NB4 (cell line): ENCODE measurements at regions not wholly inside any gene's neighbourhood (a gene's known extent, or its start where the extent isn't known, plus 50 kb on each side); places are given as distances from the start of the nearest gene placed in this dataset.

Experiments used
- CTCF ChIP-seq: IDR thresholded peaks from one replicate; pipeline ENCODE4 v1.5.1; 2012; ENCODE audit warnings: low read depth, low read length
- MYC ChIP-seq: IDR thresholded peaks from 2 replicates; pipeline ENCODE4 v1.6.1; 2011; ENCODE audit warnings: low read depth, low read length
- POLR2A ChIP-seq: IDR thresholded peaks from 2 replicates; pipeline ENCODE4 v1.6.1; 2011; ENCODE audit warnings: mild to moderate bottlenecking; ENCODE audit not compliant: insufficient read length; ENCODE audit errors: extremely low read depth
- TF ChIP-seq, protein P1 (sequence below): IDR thresholded peaks from 2 replicates; pipeline ENCODE4 v1.6.1; 2011; ENCODE audit warnings: low read depth, low read length

- TF ChIP-seq CTCF (no peak), MYC (no peak), POLR2A (no peak)
- TF ChIP-seq, protein P1, sequence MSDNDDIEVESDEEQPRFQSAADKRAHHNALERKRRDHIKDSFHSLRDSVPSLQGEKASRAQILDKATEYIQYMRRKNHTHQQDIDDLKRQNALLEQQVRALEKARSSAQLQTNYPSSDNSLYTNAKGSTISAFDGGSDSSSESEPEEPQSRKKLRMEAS = no peak
Observed at GRCh38 chr5:44506561-44506960, 117.3 kb upstream of the FGF10 start.
